ENCODE measurements at regions not wholly inside any gene's neighbourhood (a gene's known extent, or its start where the extent isn't known, plus 50 kb on each side); places are given as distances from the start of the nearest gene placed in this dataset.

DNA sequence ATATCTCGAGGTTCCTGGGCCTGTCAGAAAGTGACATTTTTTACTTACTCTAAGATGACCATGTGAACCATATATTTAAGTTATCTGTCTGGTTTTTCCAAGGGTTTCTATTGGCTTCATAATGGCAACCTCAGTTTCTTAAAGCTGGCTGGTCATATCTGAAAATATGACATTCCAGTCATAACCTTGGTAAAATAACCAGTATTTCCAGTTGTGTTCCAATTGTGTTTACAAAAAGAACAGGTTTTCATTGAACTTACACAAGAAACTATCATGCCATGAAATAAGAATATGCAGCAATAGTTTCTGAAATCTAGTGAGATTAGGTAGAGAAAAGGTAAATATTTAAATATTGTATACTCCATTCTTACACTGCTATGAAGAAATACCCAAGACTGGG, 61.7 kb upstream of the HMGN3 start:
- no peak for TF ChIP-seq ZNF707 (CRISPR knock-in tag; conservative IDR thresholded peaks at IDR 0.05)
- TF ChIP-seq CHD2 (IDR thresholded peaks at IDR 0.05; ENCODE audit: low read depth, low read length): no peak
- TF ChIP-seq, protein P1, sequence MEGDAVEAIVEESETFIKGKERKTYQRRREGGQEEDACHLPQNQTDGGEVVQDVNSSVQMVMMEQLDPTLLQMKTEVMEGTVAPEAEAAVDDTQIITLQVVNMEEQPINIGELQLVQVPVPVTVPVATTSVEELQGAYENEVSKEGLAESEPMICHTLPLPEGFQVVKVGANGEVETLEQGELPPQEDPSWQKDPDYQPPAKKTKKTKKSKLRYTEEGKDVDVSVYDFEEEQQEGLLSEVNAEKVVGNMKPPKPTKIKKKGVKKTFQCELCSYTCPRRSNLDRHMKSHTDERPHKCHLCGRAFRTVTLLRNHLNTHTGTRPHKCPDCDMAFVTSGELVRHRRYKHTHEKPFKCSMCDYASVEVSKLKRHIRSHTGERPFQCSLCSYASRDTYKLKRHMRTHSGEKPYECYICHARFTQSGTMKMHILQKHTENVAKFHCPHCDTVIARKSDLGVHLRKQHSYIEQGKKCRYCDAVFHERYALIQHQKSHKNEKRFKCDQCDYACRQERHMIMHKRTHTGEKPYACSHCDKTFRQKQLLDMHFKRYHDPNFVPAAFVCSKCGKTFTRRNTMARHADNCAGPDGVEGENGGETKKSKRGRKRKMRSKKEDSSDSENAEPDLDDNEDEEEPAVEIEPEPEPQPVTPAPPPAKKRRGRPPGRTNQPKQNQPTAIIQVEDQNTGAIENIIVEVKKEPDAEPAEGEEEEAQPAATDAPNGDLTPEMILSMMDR (IDR thresholded peaks at IDR 0.05 in 2 of 3, conservative IDR thresholded peaks at IDR 0.05 in 1 of 3; ENCODE audit: insufficient read depth in 2 of 3, low read depth in 1 of 3, low read length in 3 of 3): no peak
- TF ChIP-seq TCF7L2 (IDR thresholded peaks at IDR 0.05; ENCODE audit: low read depth, low read length): no peak
- TF ChIP-seq BHLHE40 (IDR thresholded peaks at IDR 0.05; ENCODE audit: low read length): no peak
- TF ChIP-seq POLR2A (conservative IDR thresholded peaks at IDR 0.05): no peak
- TF ChIP-seq RBM17 (IDR thresholded peaks at IDR 0.05; ENCODE audit: borderline replicate concordance, low read depth, low read length): no peak
- no peak for TF ChIP-seq PTBP1 (IDR thresholded peaks at IDR 0.05; ENCODE audit: low read depth, low read length)
- no peak for TF ChIP-seq ELF4 (CRISPR knock-in tag; IDR thresholded peaks at IDR 0.05)
- TF ChIP-seq CBX3 (IDR thresholded peaks at IDR 0.05; ENCODE audit: borderline replicate concordance in 1 of 2, low read length in 2 of 2): no peak
- no peak for TF ChIP-seq CEBPB (tag; IDR thresholded peaks at IDR 0.05)
- no peak for TF ChIP-seq KDM5B (IDR thresholded peaks at IDR 0.05; ENCODE audit: insufficient replicate concordance, low read depth, low read length)

All from K562 (cell line).